Dedifferentiated amniotic fluid mesenchymal stem cell (primary cell): ENCODE measurements at regions not wholly inside any gene's neighbourhood (a gene's known extent, or its start where the extent isn't known, plus 50 kb on each side); places are given as distances from the start of the nearest gene placed in this dataset.
A peak's percentile ranks its signal among the peaks of the same experiment; 100 is the strongest.

Experiments used
- DNase-seq: peaks from one replicate; pipeline ENCODE4 v3.0.0-alpha.2; 2016; ENCODE audit errors: extremely low spot score

DNA sequence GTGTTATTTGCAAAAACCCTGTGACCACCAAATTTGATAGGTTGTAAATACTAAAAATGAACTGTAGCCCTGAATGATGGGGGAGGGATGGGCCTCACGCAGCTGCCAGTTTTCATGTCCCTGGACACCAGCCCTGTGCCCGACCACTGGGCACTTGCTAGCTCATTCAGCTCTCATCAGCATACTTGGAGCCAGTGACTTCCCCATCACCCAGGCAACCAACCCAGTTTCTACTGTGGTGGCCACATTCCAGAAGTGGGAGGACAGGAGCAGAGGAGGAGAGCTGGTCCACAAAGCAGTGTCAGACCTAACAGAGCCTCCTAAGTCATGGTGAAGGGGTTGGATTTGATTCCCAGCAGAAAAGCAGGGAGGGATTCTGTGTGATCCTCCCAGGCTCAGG is 128.2 kb downstream of the CPEB2 start:
- DNase-seq = no peak

DNA sequence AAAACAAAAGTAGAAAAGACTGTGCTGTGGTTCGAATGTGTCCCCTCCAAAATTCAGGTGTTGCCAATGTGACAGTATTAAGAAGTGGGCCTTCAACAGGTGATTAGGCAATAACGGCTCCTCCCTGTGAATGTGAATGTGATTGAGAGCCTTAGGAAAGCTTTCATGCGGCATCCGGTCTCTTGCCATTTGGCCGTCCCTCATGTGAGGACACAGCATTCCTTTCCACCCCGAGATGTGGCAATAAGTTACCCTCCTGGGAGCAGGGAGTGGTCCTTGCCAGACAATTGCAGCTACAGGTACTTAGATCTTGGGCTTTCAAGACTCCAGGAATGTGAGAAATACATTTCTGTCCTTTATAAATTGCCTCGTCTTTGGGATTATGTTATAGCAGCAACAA is 129.3 kb downstream of the CPEB2 start:
- no peak for DNase-seq

DNA sequence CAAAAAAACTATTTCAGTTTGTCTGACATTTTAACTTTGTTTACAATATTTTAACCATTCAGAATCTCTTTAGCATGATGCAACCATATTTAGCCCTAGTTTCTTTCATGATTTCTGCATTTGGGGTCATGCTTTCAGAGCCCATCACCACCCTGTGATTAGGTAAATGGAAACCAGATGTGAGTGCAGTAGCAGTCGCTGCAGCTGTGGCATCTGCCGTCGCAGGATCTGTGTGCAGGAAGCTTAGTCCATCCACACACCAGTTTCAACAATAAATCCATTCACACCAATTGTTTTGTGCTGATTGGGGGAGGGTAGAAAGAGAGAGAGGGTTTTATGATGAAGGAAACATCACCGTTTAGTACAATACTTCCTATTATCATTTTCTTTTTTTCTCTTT is 130.5 kb downstream of the CPEB2 start:
- no peak for DNase-seq

DNA sequence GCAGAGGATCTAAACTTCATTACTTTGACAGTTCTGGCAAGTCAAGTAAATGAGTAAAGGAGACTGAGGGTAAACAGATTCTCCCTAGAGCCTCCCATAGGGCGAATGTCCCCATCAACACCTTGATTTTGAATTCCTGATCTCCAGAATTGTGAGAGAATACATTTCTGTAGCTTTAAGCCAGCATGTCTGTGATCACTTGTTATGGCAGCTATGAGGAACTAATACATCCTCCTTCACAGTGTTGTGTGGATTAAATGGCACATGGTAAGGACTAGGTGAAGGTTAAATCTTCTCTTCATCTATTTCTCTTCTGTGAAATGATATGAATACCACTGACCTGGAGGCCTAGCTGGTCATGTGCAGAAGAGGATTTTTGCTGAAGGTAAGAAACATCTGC is 137.3 kb downstream of the CPEB2 start:
- no peak for DNase-seq

DNA sequence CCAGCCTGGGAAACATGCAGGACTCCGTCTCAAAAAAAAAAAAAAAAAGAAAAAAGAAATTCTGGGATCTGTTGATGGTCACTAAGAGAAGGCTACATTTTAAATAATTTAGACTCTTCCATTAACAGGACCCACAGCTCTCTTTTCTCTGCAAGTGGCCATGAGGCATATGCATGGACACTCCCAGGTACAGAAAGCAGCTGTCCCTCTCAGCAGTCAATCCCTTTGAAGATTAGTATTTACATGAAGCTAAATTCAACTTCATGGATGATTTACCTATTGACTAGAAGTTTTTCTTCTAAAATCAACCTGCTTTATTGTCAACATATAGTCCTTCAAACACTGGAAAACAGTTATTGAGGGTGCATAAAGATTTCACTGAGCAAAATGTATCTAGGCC is 139.9 kb downstream of the CPEB2 start:
- no peak for DNase-seq

DNA sequence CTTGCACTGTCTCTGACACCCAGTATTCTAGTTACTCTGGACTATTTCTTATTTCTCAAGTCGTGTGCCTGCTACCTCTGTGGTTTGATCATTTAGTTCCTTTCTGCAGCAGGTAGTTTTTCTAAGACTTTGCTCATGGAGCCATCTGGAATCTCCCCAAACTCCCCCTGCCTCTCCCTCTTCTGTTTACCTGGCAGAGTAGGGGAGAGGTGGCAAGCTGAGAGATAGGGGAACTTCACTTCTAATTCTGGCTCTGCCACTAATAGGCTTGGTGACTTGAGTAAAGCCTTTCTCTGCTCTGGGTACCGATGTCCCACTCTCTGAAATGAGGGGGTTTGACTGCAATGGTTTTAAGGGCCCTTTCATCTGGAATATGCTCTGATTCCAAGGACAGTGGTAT is 141.3 kb downstream of the CPEB2 start:
- no peak for DNase-seq

DNA sequence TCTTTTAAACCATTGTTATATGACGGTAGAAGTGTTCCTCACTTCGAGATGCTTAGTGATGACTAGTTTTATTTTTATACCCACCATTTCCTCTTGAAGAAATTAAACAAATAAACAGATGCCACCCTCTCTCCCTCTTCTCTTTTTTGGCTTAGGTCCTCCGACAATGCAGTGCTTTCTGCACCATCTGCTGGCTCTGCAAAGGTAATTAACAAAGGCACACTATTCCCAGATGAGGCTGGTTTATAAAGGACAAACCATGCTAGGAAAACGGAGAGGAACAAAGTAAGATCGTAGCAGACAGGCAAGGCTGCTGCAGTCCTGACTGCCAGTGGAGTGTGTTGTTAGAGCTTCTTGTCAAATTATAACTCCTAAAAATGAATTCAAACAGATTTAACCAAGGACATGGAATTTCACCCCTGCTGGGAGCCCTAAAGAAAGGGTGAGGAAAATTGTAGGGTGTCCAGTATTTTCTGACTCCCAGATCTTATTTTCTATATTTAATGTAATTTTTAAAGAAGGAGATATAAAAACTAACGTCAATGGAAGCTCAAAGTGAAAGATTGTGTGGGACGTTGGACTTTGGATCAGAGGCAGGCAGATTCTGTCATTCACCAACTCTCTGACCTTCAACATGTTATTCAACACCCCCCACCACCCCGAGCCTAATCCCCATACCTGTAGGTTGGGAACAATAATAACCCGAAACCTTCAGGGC is 142.1 kb downstream of the CPEB2 start:
- no peak for DNase-seq

DNA sequence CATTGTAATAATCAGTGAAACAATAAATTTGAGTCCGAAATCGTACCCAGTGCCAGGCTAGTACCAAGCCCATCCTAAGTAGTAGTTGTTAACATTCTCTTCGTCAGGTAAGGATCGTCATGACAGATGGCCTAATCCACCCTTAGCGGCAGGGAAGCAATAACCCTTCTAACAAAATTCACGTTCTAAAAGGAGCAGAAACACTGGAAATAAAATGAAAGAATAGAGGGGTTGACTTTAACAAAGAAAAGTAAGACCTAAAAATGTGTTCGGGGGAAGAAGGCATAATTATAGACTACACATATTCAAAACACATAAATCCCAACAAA is 142.7 kb downstream of the CPEB2 start:
- DNase-seq = no peak

DNA sequence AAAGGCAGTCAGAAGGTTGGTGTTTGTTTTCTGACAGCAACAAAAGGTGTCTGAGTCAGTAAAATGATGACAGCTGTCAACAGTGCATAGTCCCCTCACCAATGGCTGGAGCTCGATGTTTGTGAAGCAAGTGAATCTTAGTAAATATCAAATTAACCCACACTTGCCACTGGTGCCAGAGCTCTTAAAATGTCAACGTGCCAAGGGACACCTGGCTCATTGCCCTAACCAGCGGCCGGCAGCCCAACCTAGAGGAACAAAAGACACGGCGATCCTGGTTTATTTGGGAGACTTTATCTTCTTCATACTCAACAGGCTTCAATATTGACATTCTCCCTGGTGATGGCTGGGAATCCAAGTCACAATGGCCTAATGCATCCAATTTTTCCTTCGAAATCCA is 143.4 kb downstream of the CPEB2 start:
- no peak for DNase-seq

DNA sequence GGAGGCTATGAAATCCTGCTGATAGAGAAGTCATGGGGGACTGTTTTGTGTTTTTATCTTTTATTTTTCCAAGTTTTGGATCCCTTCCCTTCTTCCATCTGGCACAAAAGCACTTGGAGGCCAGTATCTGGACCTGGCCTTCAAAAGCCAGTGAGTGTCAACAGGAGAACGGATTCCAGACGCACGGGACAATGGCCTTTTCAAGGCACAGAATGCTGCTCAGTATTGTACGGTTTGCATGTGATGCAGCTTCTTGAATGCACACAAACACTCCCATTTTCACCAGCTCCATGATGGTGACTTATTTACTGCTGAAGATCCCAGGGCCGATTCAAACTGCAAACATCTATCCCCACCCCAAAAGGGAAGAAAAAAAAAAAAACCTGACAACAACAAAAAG is 145.4 kb downstream of the CPEB2 start:
- no peak for DNase-seq

DNA sequence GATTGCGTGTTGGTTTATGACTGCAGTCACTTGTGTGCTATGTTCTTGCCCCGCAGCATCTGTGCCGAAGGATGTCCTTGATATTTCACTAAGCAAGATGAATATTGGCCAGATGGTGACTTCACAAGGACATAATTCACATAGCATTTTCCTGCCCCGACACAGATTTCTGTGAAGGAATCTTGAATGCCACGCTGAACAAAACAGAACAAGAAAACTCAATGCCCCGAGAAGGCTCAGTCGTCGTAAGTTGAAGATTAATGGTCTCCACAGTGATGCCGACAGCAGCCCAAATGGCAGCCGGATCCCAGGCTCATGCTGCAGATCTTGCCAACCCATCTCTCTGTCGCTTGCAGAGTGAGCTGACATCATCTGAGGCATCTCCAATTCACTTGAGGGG is 145.9 kb downstream of the CPEB2 start:
- DNase-seq = no peak

DNA sequence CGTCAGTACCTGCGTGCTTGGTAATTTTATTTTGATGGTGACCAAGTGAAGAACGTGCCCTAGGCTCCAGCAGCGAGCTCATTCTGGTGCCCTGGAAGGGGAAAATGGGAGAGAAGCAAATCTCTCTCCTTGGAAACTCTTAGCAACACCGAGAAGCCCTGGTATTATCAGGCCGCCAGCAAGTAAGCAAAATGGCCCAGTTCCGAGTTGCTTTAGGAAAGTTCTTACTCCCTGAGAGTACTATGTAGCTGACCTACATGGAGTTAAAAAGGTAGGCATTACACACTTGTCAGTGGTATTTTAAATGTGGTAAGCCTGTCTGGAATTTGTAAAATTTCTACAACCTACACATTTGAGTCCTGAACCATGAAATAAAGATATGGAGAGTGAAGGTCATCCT is 146.4 kb downstream of the CPEB2 start:
- DNase-seq = no peak

DNA sequence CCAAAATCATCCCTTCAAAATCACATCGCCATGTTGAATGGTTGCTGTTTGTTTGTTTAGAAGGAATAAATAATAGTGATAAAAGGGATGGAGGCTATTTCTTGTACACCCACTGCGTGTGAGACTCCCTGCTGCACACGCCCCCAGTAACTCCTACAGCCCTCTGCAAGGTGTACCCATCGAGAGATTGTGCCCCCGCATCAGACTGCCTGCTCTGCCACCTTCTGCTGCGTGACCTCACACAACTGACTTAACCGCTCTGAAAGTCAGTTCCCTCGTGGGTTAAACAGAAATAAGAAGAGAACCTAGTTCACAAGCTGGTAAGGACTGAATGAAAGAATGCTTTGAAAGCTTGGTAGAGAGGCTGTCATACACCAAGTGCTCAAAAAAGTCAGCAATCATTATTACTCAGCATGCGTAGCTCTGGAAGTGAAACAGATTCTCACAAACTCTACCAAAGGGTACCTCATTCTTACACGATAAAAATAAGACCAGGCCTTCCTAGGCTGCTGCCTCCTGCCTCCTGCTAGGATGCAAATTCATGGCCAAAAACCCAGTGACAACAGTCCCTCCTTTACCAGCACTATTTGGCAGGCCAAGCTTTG is 147.1 kb downstream of the CPEB2 start:
- DNase-seq = peak; percentile 19

DNA sequence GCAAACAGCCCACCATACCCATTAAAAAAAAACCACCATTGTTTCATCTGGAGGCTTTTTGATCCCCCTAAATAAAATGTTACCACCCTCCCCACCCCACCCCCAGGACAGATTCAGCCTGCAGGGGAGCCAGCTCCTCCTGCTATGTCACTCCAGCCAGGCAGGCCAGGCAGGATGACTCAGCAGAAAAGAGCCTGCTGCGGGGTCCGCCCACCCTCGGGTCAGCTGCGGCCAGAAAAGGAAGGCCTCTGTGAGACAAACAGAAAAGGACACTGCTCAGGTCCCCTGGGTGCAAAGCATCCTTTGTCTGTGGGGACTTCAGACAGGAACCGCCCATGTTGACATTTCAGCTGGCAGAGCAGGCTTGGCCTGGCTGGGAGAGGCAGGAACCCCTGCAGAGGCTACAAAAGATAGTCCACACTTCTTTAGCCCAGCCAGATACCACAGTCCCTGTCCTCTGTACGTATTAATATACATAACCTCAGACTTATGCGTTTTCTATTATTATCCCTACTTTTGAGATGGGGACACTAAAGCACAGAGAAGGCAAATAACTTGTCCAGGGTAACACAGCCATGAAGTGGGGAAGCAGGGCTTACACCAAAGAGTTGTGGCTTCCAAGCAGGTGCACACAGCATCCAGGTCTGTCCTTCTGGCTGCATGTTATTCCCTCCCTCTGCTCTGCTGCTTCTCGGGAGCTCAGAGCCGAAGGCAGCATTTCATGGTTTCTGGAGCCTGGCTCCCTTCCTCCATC is 147.7 kb downstream of the CPEB2 start:
- peak; percentile 79 for DNase-seq

DNA sequence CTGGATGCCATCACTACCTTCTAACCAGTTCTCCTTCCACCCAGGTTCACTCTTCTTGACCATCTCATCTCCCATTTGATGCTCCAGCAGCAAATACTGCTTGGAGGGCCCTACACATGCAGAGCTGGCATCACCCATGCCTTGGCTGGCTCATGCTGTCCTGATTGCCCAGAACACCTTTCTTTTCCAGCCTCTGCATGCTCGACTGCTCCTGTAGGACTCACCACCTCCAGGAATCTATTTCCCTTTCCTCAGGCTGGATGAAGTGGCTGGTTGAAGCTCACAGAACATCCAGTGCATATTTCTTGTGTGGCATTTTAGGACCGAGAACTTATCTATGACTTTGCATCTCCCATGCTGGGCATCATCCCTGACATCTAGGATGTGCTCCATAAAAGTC is 148.3 kb downstream of the CPEB2 start:
- DNase-seq = no peak

DNA sequence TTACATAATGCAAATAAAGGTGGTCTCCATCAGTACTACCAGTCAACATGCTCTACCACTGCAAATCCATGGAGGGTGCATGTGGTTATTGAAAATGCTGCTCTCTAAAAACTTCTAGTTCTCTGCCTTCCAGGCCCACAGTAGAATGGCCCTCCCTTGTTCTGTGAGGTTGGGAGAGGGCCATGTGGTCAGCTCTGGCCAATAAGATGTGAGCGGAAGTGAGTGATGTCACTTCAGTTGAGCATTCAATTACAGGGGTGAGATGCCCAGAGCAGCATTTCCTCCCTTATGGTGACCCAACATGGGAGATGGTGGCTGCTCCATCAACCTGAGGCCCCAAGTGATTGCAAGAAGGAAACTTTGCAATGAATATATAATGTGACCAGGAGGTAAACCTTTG is 148.8 kb downstream of the CPEB2 start:
- DNase-seq = no peak

DNA sequence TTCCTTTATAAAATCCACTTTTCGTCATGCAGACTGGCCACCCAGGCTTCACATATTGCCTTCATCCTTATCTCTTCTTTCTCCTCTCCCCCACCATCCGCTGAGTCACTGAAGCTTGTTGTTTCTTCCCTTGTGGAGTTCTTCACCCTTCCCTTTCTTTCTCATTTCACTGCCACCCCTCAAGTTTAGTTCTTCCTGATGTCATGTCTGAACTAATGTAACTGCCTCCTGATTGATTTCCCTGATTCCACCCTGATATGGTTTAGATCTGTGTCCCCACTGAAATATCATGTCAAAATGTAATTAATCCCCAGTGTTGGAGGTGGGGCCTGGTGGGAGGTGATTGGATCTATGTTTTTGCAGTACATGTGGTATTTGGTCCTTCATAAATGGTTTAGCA is 151.4 kb downstream of the CPEB2 start:
- DNase-seq = no peak

DNA sequence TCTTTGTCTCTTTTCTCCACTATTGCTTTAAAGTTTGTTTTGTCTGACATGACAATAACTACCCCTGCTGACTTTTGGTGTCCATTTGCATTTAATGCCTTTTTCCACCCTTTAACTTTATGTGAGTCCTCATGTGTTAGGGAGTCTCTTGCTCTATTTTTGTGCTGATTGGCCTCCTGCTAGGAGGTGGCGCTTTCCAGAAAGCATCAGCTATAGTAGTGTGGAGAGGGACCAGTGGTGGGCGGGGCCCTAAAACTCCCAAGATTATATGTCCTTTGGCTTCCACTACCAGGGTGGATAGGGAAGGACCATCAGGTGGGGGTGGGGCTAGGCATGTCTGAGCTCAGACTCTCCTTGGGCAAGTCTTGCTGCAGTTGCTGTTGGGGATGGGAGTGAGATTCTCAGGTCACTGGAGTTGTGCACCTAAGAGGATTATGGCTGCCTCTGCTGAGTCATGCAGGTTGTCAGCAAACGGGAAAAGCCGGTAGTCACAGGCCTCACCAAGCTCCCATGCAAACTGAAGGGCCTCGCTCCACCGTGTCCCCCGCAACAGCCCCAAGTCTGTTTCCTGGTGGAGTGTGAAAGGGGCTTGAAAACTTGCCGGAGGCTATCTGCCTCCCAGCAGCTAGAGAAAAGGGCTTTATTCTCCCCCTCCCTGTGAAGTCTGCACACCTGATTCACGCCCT is 156.3 kb downstream of the CPEB2 start:
- no peak for DNase-seq

DNA sequence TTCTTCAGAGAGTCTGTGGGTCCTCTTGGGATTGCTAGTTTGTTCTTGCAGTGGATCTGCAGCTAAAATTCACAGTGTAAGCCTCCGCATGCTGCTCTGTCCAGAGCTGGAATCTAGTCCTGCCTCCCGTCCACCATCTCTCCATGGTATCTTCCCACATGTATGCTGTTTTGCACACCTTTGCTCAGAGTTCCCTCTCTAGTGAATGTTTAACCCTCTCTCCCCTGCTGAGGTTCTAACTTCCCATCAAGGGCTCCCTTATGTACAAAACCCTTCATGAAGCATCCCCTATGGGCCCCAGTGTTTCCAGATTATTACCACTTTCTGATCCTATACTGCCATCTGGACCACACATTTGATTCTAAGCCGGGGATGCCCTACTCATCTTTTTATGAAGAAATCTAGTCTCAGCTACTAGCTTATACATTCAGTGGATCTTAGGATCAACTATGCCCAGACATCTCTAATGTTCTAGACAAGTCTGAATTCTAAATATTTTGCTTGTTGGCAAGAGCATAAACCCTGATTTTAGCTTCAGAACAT is 157.3 kb downstream of the CPEB2 start:
- no peak for DNase-seq

DNA sequence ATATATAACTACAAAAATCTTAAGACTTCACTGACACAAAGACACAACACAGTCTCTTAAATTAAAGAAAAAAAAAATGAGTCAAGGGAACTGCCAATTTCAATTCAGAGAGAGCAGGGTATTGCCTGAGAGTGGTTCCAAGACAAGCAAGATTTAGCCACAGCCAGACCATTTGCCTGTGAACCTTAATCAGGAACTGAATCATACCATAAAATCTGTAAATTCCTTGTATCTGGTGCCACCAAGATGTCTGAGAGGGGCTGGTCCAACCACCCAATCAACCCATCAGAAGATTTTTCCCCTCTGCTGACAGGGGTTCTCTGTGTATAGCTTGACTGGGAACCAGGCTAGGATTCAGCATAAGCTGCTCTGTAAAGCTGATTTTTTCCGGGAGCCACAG is 159.2 kb downstream of the CPEB2 start:
- DNase-seq = no peak

DNA sequence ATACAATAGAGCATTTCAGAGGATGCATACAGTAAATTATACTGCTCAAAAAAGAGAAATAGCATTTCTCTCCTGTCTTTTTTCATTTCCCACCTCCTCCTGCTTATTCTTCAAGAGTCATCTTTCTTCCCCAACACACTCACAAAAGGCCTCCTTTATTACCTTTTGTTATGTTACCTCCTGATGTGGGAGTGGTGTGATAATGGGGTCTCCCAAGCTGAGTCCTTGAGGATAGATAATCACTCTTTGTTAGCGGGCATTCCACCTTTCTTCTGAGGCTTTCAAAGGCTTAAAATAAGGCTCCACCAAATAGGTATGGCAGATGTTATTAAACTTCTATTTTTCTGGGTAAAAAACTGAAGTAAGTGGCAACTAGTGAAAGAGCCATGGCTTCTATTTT is 159.8 kb downstream of the CPEB2 start:
- no peak for DNase-seq

DNA sequence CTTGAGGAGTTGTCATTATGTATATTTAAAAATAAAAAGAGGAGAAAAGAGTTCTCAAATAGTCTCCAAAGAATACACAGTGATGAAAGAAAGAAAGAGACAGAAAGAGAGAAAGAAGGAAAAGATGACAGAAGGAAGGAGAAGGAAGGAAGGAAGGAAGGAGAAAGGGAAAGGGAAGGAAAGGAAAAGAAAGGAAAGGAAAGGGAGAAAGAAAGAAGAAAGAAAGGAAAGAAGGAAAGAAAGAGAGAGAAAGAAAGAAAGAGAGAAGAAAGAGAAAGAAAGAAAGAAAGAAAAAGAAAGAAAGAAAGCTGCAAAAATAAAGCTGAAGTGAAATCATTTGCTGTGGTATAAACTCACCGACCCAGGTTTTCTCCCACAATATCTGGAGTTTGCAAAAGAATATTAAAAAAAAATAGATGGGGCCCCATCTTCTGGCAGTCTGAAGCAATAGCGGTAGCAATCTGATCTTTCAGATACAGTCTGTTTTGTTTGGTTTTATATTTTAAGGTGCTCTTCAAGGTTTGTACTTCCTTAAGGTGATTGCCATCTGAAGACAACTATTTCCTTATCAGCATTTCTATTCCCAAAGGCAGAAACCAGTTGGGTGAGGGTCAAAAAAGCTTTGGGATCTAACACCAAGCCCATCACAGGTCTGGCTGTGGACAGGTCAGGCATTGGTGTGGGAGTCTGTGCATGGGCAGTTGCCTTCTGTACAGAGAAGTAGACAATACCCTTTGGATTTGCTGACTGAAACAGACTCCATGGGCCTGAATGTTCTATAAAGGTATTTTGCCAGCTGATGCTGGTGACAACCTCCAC is 160.4 kb downstream of the CPEB2 start:
- DNase-seq = peak; percentile 37
